ENCODE measurements at regions not wholly inside any gene's neighbourhood (a gene's known extent, or its start where the extent isn't known, plus 50 kb on each side); places are given as distances from the start of the nearest gene placed in this dataset.

GRCh38 chr10:81534991-81535390, 340.0 kb upstream of the NRG3 start:
- H3K27ac Mint-ChIP-seq: no peak overlapping the region
- H3K4me3 Mint-ChIP-seq: no peak overlapping the region
- Histone ChIP-seq H3K9me3 (ENCODE audit: control extremely low read depth in 1 of 3, control insufficient read depth in 2 of 3, insufficient read depth in 1 of 3, low read length in 2 of 3) (no peaks in the 10 kb centered on the region), H3K9ac (ENCODE audit: low read length) (no peak overlapping the region), H3K27me3 (replicated peaks in 1 of 4; ENCODE audit: control extremely low read depth in 1 of 4, control insufficient read depth in 3 of 4, insufficient read depth in 4 of 4, low read length in 3 of 4) (no peaks in the 10 kb centered on the region), H3K36me3 (replicated peaks in 1 of 2; ENCODE audit: control extremely low read depth in 1 of 2, control insufficient read depth in 1 of 2, extremely low read depth in 1 of 2, insufficient read depth in 2 of 2, low read length in 1 of 2) (no peaks in the 10 kb centered on the region), H3K79me2 (ENCODE audit: control insufficient read depth, insufficient read depth, low read length) (no peaks in the 10 kb centered on the region), H2AFZ (ENCODE audit: insufficient read depth, low read depth, low read length, poor library complexity, severe bottlenecking) (no peak overlapping the region), H4K20me1 (ENCODE audit: control insufficient read depth, insufficient read depth, low read length, poor library complexity, severe bottlenecking) (no peaks in the 10 kb centered on the region), H3K4me1 (ENCODE audit: control insufficient read depth in 2 of 2, insufficient read depth in 2 of 2, low read length in 2 of 2) (no peaks in the 10 kb centered on the region), H3K4me3 (ENCODE audit: control extremely low read depth in 1 of 5, extremely low read depth in 1 of 5, insufficient read depth in 1 of 5, low read depth in 2 of 5, low read length in 4 of 5) (no peak overlapping the region), H3K27ac (ENCODE audit: low read length in 2 of 2) (no peak overlapping the region), H3K4me2 (replicated peaks; ENCODE audit: low read depth, low read length, poor library complexity, severe bottlenecking) (no peak overlapping the region)
- 80% methylated on average over 1 of the region's 2 CpGs for WGBS (ENCODE audit: insufficient coverage)
- no peaks in the 10 kb centered on the region for H3K4me1 Mint-ChIP-seq
- intact Hi-C loops (cut with micrococcal nuclease): no loop called here
- H3K9me3 Mint-ChIP-seq (ENCODE audit: insufficient read depth): peaks cover 7% of the 10 kb centered on the region
- ATAC-seq (ENCODE audit: low read depth) (no peak), DNase-seq (no peak)
- ChIA-PET CTCF (no interaction called here), POLR2A (no interaction called here)
- TF ChIP-seq, protein P1, sequence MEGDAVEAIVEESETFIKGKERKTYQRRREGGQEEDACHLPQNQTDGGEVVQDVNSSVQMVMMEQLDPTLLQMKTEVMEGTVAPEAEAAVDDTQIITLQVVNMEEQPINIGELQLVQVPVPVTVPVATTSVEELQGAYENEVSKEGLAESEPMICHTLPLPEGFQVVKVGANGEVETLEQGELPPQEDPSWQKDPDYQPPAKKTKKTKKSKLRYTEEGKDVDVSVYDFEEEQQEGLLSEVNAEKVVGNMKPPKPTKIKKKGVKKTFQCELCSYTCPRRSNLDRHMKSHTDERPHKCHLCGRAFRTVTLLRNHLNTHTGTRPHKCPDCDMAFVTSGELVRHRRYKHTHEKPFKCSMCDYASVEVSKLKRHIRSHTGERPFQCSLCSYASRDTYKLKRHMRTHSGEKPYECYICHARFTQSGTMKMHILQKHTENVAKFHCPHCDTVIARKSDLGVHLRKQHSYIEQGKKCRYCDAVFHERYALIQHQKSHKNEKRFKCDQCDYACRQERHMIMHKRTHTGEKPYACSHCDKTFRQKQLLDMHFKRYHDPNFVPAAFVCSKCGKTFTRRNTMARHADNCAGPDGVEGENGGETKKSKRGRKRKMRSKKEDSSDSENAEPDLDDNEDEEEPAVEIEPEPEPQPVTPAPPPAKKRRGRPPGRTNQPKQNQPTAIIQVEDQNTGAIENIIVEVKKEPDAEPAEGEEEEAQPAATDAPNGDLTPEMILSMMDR (IDR thresholded peaks at IDR 0.05): no peak
- TF ChIP-seq EZH2 (IDR thresholded peaks at IDR 0.05; ENCODE audit: borderline replicate concordance, insufficient read depth, low read depth, low read length, poor library complexity, severe bottlenecking): no peak
- H3K27me3 Mint-ChIP-seq: no peaks in the 10 kb centered on the region

DNA sequence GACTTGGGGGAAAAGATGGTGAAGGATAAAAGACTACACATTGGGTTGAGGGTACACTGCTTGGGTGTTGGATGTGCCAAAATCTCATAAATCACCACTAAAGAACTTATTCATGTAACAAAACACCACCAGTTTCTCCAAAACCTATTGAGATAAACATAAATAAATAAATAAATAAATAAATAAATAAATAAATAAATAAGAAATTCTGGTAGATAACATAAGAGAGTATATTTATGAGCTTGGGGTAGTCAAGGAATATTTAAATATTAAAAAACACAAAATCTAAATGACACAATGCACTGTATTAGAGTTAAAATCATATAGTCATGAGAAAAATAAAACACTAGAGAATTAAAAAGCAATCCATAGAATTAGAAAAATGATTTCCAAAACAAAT, 333.5 kb upstream of the NRG3 start:
- no peak overlapping the region for H3K27ac Mint-ChIP-seq
- no peak for ATAC-seq (ENCODE audit: low read depth)
- DNase-seq: no peak
- ChIA-PET CTCF (no interaction called here), POLR2A (no interaction called here)
- H3K4me3 Mint-ChIP-seq: no peak overlapping the region
- Histone ChIP-seq H3K79me2 (ENCODE audit: control insufficient read depth, insufficient read depth, low read length) (no peaks in the 10 kb centered on the region), H3K27ac (ENCODE audit: low read length in 2 of 2) (no peak overlapping the region), H4K20me1 (ENCODE audit: control insufficient read depth, insufficient read depth, low read length, poor library complexity, severe bottlenecking) (no peaks in the 10 kb centered on the region), H3K9me3 (ENCODE audit: control extremely low read depth in 1 of 3, control insufficient read depth in 2 of 3, insufficient read depth in 1 of 3, low read length in 2 of 3) (no peaks in the 10 kb centered on the region), H3K4me1 (ENCODE audit: control insufficient read depth in 2 of 2, insufficient read depth in 2 of 2, low read length in 2 of 2) (no peaks in the 10 kb centered on the region), H3K36me3 (replicated peaks in 1 of 2; ENCODE audit: control extremely low read depth in 1 of 2, control insufficient read depth in 1 of 2, extremely low read depth in 1 of 2, insufficient read depth in 2 of 2, low read length in 1 of 2) (no peaks in the 10 kb centered on the region), H3K4me3 (ENCODE audit: control extremely low read depth in 1 of 5, extremely low read depth in 1 of 5, insufficient read depth in 1 of 5, low read depth in 2 of 5, low read length in 4 of 5) (no peak overlapping the region), H3K4me2 (replicated peaks; ENCODE audit: low read depth, low read length, poor library complexity, severe bottlenecking) (no peak overlapping the region), H3K27me3 (replicated peaks in 1 of 4; ENCODE audit: control extremely low read depth in 1 of 4, control insufficient read depth in 3 of 4, insufficient read depth in 4 of 4, low read length in 3 of 4) (no peaks in the 10 kb centered on the region), H2AFZ (ENCODE audit: insufficient read depth, low read depth, low read length, poor library complexity, severe bottlenecking) (no peak overlapping the region), H3K9ac (ENCODE audit: low read length) (no peak overlapping the region)
- peaks cover 6% of the 10 kb centered on the region for H3K9me3 Mint-ChIP-seq (ENCODE audit: insufficient read depth)
- no peaks in the 10 kb centered on the region for H3K27me3 Mint-ChIP-seq
- H3K4me1 Mint-ChIP-seq: no peaks in the 10 kb centered on the region
- TF ChIP-seq, protein P1 (IDR thresholded peaks at IDR 0.05): no peak
- TF ChIP-seq EZH2 (IDR thresholded peaks at IDR 0.05; ENCODE audit: borderline replicate concordance, insufficient read depth, low read depth, low read length, poor library complexity, severe bottlenecking): no peak
- intact Hi-C loops (cut with micrococcal nuclease): no loop called here

Data from B cell (primary cell).